Activated naive CD8-positive, alpha-beta T cell treated with anti-CD3 and anti-CD28 coated beads for 36 hours (primary cell): ENCODE measurements at regions not wholly inside any gene's neighbourhood (a gene's known extent, or its start where the extent isn't known, plus 50 kb on each side); places are given as distances from the start of the nearest gene placed in this dataset.

Experiments used
- DNase-seq: peaks from one replicate; pipeline ENCODE4 v3.0.0; 2021
- H3K27ac Mint-ChIP-seq: one replicate; pipeline ENCODE4 v1.8.0; 2022; ENCODE audit warnings: mild to moderate bottlenecking, moderate library complexity, mixed read lengths
- H3K27me3 Mint-ChIP-seq: one replicate; pipeline ENCODE4 v1.8.0; 2022; ENCODE audit warnings: mild to moderate bottlenecking, mixed read lengths
- H3K36me3 Mint-ChIP-seq: one replicate; pipeline ENCODE4 v1.8.0; 2021; ENCODE audit warnings: mild to moderate bottlenecking, mixed read lengths
- H3K4me1 Mint-ChIP-seq: one replicate; pipeline ENCODE4 v1.8.0; 2021; ENCODE audit warnings: mixed read lengths
- H3K4me3 Mint-ChIP-seq: one replicate; pipeline ENCODE4 v1.8.0; 2022; ENCODE audit warnings: mild to moderate bottlenecking, moderate library complexity, mixed read lengths
- H3K9me3 Mint-ChIP-seq: one replicate; pipeline ENCODE4 v1.8.0; 2022; ENCODE audit warnings: mixed read lengths

DNA sequence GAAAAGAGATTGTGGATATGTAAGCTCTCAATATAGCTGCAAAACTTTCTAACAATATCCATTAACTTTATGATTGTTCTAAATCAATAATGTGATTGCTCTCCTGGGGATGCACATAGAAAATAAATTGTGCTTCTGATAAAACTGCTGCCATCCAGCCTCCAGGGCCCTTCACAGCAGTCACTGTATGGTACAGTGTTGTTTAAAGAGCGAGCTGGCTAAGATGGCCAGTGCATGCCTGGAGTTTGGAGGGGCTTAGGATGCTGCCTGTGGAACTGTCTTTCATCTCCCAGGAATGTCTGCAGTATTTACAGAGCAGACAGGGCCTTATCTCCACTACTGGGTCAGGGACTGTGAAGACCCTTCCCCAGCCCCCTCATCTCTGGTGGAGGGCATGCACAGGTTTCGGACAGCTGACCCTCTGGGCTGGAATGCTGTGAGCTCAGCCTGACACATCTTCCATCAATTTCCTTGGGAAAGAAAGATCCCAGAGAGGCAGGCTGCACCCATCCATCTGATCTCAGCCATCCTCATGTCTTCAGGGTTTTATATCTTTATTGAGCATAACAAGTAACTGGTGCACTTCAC, 137.0 kb downstream of the PLPP3 start:
- DNase-seq, result no peak
- Mint-ChIP-seq H3K27me3 (peaks cover 3% of the 10 kb centered on the region), H3K36me3 (no peaks in the 10 kb centered on the region), H3K4me3 (no peak overlapping the region), H3K27ac (no peak overlapping the region), H3K9me3 (no peaks in the 10 kb centered on the region), H3K4me1 (no peaks in the 10 kb centered on the region)

DNA sequence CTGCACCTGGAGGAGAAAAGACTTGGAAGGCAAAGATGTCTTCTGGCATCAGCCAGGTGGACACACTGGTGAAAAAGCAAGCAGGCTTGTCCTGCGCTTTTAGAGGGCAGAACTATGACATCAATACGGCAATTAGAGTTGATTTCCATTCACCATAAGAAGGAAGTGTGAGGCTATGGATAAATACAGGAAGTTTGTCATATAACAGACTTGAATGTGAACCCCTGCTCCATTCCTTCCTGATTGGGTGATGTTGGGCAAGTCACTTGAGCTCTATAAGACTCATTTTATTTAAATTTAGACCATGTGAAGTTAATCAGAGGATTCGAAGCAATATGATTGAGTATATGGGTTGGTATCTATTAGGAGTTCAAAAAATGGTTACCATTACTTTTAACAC, 137.8 kb downstream of the PLPP3 start:
- Mint-ChIP-seq H3K9me3 (no peaks in the 10 kb centered on the region), H3K4me1 (no peaks in the 10 kb centered on the region), H3K27me3 (peaks cover 3% of the 10 kb centered on the region), H3K4me3 (no peak overlapping the region), H3K36me3 (no peaks in the 10 kb centered on the region), H3K27ac (no peak overlapping the region)
- no peak for DNase-seq

DNA sequence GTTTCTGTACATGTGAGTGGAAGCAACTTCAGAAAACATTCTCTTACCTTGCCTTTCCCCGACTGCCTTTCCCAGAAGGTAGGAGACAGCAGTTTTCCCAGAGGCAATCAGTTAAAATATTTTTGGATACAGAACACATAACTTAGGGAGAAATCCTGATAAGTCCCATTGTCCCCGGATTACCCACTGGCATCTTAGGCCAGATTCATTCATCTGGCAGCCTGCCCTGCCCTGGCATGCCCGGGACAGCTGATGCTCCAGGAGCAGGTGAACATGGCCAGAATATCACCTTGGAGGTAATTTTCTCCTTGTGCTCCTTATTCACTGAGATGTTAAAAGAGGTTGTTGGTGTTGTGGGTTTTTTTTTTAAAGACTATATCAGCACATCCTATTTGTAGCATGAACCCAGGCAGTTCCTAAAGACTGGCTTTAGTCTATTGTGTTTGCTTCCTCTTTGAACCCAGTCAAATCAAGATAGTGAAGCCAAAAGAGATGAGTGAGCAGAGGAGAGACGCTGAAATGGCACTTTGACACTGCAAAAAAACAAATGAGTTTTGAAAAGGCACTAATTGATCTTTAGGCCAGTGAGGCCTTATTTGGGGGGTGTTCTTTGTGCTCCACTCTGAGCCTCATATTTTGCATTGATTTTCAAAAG, 139.6 kb downstream of the PLPP3 start:
- DNase-seq, result no peak
- no peaks in the 10 kb centered on the region for H3K27me3 Mint-ChIP-seq
- no peaks in the 10 kb centered on the region for H3K36me3 Mint-ChIP-seq
- H3K4me1 Mint-ChIP-seq, result no peaks in the 10 kb centered on the region
- no peak overlapping the region for H3K27ac Mint-ChIP-seq
- no peaks in the 10 kb centered on the region for H3K9me3 Mint-ChIP-seq
- no peak overlapping the region for H3K4me3 Mint-ChIP-seq

DNA sequence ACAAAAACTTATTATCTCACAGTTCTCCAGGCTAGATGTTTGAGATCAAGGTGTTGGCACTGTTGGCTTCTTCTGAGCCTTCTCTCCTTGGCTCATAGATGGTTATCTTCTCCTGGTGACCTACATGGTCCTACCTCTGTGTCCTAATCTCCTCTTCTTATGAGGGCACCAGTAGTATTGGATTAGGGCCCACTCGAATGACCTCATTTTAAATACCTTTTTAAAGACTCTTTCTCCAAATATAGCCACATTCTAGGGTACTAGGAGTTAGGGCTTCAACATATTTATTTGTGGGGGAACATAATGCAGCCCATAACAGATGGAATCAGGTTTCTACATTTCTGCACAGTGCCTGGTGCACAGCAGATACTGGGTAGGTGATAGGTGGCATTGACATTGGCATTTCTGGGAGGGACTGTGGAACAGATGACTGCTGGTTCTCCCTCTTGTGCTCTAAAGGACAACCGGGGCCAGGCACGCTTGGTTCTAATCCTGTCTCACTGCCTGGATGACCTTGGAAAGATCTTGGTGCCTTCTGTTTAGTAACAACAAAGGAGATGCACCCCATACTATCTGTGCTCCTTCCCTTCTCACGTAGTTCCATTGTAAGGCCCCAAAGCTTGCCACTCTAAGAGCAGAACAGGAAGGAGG, 140.3 kb downstream of the PLPP3 start:
- DNase-seq, result no peak
- H3K27ac Mint-ChIP-seq, result no peak overlapping the region
- no peak overlapping the region for H3K4me3 Mint-ChIP-seq
- H3K36me3 Mint-ChIP-seq, result no peaks in the 10 kb centered on the region
- H3K4me1 Mint-ChIP-seq, result no peaks in the 10 kb centered on the region
- H3K27me3 Mint-ChIP-seq, result no peaks in the 10 kb centered on the region
- H3K9me3 Mint-ChIP-seq, result no peaks in the 10 kb centered on the region

DNA sequence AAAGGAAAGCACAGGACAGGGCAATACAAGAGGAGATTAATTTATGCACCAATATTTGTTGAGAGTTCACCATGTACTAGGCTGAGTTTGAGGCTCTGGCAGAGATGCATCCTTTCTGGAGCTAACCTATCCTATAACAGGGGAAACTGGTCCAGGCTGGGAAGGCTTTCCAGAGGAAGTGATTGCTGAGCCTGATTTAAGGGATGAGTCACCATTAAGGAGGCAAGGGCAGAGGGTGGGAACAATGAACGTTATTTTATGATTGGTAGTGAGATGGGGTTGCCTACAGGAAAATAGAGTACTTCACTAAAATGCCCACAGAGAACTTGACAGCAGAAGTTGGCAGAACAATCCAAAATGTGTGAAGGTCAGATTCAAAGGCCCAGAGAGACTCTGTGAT, 141.4 kb downstream of the PLPP3 start:
- H3K4me3 Mint-ChIP-seq, result no peak overlapping the region
- no peak for DNase-seq
- no peak overlapping the region for H3K27ac Mint-ChIP-seq
- no peaks in the 10 kb centered on the region for H3K27me3 Mint-ChIP-seq
- H3K36me3 Mint-ChIP-seq, result no peaks in the 10 kb centered on the region
- no peaks in the 10 kb centered on the region for H3K9me3 Mint-ChIP-seq
- no peaks in the 10 kb centered on the region for H3K4me1 Mint-ChIP-seq

DNA sequence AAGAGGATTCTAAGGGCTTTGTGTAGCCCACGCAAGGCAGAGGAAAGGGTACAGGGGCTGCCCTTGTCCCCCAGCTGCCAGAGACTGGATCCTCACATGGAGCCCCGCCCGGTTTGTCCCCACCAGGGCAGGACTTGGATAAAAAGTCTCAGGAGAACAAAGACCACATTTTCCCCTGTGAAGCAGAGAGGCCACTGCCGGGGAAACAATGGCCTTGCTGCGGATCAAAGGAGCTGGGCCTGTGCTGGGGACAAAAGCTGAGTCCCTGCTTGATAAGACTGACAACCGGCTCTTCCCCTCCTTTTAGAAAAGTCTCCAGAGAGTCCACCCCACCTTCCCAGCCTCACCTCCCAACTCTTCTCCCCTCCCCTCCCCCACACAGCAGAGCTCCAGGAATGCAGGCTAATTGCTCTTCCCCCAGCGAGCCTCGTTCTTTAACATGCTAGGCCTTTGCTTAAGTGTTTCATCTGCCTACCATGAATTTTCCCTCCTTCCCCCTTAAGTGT, 142.4 kb downstream of the PLPP3 start:
- DNase-seq, result no peak
- H3K9me3 Mint-ChIP-seq, result no peaks in the 10 kb centered on the region
- H3K4me1 Mint-ChIP-seq, result no peaks in the 10 kb centered on the region
- no peak overlapping the region for H3K4me3 Mint-ChIP-seq
- H3K36me3 Mint-ChIP-seq, result no peaks in the 10 kb centered on the region
- H3K27ac Mint-ChIP-seq, result no peak overlapping the region
- no peaks in the 10 kb centered on the region for H3K27me3 Mint-ChIP-seq

DNA sequence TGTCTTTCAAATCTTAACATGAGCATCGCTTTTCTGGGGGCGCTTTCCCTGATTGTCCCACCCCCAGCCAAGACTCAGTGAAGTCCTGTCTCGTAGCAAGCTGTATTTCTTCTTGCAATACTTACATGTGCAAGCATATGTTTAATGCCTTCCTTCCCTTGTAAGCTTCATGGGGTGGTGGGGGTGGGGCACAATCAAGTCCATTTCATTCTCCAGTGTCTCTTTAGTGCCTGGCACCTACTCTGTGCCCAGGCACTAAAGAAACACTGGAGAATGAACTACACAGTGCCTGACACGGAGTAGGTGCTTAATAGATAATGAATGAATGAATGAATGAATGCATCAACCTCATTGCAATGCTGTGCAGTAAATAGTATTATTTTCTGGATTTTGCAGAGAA, 143.1 kb downstream of the PLPP3 start:
- no peaks in the 10 kb centered on the region for H3K27me3 Mint-ChIP-seq
- DNase-seq, result no peak
- no peak overlapping the region for H3K27ac Mint-ChIP-seq
- H3K4me1 Mint-ChIP-seq, result no peaks in the 10 kb centered on the region
- H3K9me3 Mint-ChIP-seq, result no peaks in the 10 kb centered on the region
- no peak overlapping the region for H3K4me3 Mint-ChIP-seq
- no peaks in the 10 kb centered on the region for H3K36me3 Mint-ChIP-seq

DNA sequence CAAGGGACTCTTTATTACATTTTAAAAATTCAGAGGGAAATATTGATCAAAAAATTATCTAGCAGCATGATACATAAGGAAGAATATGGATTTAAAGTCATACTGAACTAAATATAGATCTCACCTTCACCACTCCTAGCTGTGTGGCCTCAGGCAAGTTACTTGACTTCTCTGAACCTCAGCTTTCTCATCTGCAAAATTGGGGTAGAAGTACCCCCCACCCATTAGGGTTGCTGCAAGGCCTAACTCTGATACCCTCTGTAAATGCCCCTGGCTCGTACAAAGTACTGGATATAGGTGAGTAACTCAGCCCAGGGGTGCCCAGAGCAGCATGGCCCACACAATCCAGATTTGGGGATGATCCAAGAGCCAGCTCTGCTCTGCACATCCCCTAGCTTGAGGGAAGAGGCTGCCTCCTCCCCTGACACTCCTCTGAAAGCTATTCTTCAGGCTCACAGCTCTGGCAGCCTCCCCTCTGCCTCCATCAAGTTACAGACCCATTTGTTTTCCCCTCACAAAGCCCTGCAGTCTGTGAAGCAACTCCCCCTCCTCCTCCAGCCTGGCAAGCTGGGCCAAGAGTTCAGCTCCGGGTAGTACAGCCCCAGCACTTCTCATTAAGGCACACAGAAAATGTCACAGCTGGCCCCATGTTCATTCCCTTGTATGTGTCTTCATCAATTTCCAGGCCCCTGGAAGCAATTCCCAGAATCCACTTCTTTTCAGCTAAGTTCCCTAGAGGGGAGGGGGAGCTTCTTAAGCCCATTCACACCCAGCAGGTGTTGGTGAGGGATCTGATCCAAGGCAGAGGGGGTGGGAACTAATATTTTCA, 143.7 kb downstream of the PLPP3 start:
- DNase-seq, result no peak
- no peaks in the 10 kb centered on the region for H3K27me3 Mint-ChIP-seq
- H3K27ac Mint-ChIP-seq, result no peak overlapping the region
- no peaks in the 10 kb centered on the region for H3K36me3 Mint-ChIP-seq
- no peaks in the 10 kb centered on the region for H3K9me3 Mint-ChIP-seq
- no peaks in the 10 kb centered on the region for H3K4me1 Mint-ChIP-seq
- no peak overlapping the region for H3K4me3 Mint-ChIP-seq

DNA sequence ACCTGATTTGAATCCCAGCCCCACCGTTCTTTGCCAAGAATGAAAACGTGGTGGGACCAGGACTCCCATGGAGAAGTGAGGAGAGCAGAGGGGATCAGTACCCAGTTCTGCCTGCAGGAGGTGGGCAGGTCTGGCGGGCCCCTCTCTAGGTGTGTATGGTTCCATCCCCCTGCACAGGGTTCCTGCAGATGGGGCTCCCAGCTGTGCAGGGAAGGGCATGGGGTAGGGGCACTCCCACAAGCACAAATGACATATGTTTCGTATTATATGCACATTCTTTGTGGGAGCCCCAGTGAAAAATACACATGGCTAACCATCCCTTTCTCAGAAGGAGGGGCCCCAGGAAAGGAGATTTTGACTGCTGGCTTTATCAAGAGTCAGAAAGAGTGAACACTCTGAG, 144.6 kb downstream of the PLPP3 start:
- H3K27ac Mint-ChIP-seq, result no peak overlapping the region
- H3K9me3 Mint-ChIP-seq, result no peaks in the 10 kb centered on the region
- H3K36me3 Mint-ChIP-seq, result no peaks in the 10 kb centered on the region
- no peak overlapping the region for H3K4me3 Mint-ChIP-seq
- H3K4me1 Mint-ChIP-seq, result no peaks in the 10 kb centered on the region
- no peak for DNase-seq
- H3K27me3 Mint-ChIP-seq, result no peaks in the 10 kb centered on the region

DNA sequence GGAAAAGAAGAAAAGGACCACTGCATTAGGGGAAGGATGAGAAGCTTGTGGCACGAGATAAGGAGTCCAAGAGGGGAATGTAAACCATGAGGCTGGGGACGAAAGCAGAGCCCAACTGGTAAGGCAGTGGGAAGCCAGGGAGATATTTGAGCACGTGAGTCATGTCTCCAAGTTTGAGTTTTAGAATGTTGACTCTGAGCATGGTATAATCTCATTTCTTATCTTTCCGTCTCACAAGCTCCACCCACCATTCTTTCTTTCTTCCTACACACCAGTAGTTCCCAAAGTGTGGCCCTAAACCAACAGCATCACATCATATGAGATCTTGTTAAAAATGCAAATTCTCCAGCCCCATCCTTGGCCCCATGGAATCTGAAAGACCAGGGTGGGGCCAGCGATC, 145.3 kb downstream of the PLPP3 start:
- Mint-ChIP-seq H3K36me3 (no peaks in the 10 kb centered on the region), H3K27me3 (no peaks in the 10 kb centered on the region)

DNA sequence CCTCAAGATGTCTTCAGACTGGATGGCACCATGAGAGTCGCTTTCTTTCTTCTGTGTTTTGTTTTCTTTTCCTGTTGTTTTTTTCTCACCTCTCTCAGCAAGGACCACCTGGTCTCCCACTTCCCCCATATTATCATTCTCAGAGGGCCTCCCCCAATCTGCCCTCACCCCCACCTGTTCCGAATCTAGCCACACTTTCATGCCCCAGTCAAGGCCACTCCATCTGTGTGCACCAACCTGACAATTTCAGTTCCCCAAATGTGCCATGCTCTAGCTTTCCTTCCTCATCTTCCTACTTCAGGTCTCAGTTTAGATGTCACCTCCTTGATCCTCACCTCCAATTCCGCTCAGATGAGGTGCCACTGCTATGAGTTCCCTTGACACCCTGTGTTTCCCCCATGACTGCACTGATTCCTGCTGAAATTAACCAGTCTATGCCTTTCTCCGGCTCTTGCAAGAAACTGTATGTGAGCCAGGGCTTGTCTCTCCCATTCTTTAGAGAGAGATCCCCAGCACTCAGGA, 146.2 kb downstream of the PLPP3 start:
- Mint-ChIP-seq H3K36me3 (no peaks in the 10 kb centered on the region), H3K27me3 (no peaks in the 10 kb centered on the region), H3K27ac (no peak overlapping the region), H3K4me1 (no peaks in the 10 kb centered on the region), H3K4me3 (no peak overlapping the region), H3K9me3 (no peaks in the 10 kb centered on the region)
- DNase-seq, result no peak

More for the DNA sequence above, 145.3 kb downstream of the PLPP3 start:
- Mint-ChIP-seq H3K27ac (no peak overlapping the region), H3K9me3 (no peaks in the 10 kb centered on the region), H3K4me1 (no peaks in the 10 kb centered on the region), H3K4me3 (no peak overlapping the region)
- no peak for DNase-seq

DNA sequence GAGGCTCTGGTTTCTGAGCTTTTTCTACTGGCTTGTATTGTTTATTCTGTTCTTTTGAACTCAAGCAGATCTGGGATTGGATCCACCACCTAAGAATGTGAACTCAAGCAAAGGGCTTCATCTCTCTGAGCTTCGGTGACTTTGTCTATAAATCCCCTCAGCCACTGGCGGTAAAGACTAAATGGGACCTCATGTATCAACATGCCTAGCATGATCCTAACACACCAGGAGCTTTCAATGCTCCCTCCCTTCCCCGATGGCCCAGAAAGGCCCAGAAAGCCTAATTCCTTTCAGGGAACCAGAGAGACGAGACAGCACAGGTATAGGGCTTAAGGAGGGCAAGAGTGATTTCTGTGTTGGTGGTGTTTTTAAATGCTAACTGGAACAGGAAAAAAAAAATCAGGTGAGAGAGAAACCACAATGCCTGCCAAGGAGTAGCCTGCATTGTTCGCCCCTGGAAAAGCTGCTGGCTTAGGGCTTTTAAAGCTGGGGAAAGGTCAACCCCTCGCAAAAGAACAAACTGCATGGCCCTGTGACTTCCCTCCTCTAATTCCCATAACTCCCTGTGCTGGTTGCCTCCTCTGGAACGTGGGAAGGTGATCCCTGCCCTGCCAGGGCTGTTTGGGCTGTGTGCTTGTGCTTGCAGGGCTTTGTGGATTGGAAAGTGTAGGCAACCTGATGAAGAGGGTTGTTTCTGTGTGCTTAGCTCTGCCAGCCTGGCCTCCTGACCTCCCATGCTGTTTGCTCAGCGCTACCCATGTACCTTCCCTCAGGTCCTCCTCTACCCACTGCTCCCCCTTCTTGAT, 147.0 kb downstream of the PLPP3 start:
- H3K9me3 Mint-ChIP-seq, result no peaks in the 10 kb centered on the region
- H3K4me3 Mint-ChIP-seq, result no peak overlapping the region
- H3K4me1 Mint-ChIP-seq, result no peaks in the 10 kb centered on the region
- H3K36me3 Mint-ChIP-seq, result no peaks in the 10 kb centered on the region
- H3K27ac Mint-ChIP-seq, result no peak overlapping the region
- H3K27me3 Mint-ChIP-seq, result no peaks in the 10 kb centered on the region
- no peak for DNase-seq

DNA sequence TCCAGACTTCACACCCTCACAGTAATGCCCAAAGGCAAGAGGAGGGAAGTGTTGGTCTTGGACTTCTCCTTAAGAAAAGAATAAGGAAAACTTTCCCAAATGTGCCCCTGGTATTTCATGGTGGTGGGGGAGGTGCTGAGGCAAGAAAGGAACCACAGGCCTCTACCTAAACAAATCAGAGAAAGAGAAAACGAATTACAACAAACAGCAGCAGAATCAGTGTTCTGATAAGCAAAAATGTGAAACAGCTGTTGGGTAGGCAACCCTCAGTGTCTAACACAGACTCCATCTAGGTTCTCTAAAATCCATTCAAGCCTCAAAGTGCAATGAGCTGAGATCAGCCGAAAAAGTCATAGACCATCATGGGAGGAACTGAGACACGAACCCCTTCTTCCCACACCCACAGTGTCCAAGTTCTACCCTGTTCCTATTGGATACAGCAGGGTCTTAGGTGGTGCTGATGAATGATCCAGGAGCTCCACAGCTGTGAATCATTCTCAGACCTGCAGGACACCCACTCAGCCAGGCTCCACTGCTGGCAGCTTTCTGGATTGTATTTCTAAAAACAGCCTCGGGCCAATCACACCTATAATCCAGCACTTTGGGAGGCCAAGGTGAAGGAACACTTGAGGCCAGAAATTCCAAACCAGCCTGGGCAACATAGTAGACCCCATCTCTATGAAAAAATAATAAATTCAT, 149.1 kb downstream of the PLPP3 start:
- Mint-ChIP-seq H3K27ac (no peak overlapping the region), H3K4me3 (no peak overlapping the region), H3K27me3 (peaks cover 3% of the 10 kb centered on the region), H3K9me3 (no peaks in the 10 kb centered on the region), H3K36me3 (no peaks in the 10 kb centered on the region), H3K4me1 (no peaks in the 10 kb centered on the region)
- no peak for DNase-seq

DNA sequence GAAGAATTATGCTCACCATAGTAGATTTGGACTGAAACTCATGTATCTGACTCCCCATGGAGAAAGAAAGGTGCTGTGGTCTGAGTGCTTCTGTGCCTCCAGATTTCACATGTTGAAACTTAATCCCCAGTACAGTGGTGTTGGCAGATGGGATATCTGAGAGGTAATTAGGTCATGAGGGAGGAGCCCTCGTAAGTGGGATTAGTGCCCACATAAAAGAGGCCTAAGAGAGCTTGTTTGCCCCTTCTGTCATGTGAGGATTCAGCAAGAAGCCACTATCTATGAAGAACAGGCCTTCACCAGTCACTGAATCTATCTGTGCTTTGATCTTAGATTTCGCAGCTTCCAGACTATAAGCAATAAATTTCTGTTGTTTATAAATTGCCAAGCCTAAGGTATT, 150.1 kb downstream of the PLPP3 start:
- no peak for DNase-seq
- Mint-ChIP-seq H3K4me1 (no peaks in the 10 kb centered on the region), H3K9me3 (no peaks in the 10 kb centered on the region), H3K27ac (no peak overlapping the region), H3K27me3 (peaks cover 3% of the 10 kb centered on the region), H3K4me3 (no peak overlapping the region), H3K36me3 (no peaks in the 10 kb centered on the region)
